ENCODE measurements at regions not wholly inside any gene's neighbourhood (a gene's known extent, or its start where the extent isn't known, plus 50 kb on each side); places are given as distances from the start of the nearest gene placed in this dataset.

DNA sequence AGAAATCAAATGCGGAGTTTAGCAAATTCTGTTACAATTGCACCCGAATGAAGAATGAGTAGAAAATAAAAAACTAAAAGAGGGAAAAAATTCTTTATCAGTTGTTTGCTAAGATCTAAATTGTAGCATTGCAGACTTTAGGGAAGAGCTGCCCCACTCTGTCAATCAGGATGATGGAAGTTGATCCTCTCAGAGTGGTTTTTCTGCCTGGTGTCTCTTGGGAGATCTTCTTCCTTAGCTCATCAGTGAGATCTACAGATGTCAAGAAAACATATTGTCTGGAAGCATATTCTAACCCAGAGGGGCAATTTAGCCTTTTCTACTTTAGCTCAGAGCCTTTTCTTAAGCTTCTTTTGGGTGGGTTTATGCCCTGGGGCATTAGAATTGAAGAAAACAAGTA lies 223.2 kb upstream of the PCDH17 start:
- no peak overlapping the region for H3K27ac ChIP-seq (ENCODE audit: low read depth)
- no peak overlapping the region for H2AFZ ChIP-seq
- H3K36me3 ChIP-seq (ENCODE audit: insufficient read depth), result no peaks in the 10 kb centered on the region
- H3K4me2 ChIP-seq, result no peak overlapping the region
- peaks cover 8% of the 10 kb centered on the region for H3K4me1 Mint-ChIP-seq
- no peaks in the 10 kb centered on the region for H3K9me3 Mint-ChIP-seq
- H3K4me3 Mint-ChIP-seq, result no peak overlapping the region
- no peaks in the 10 kb centered on the region for H3K9me2 ChIP-seq (ENCODE audit: insufficient read depth)
- TF ChIP-seq, protein P1, sequence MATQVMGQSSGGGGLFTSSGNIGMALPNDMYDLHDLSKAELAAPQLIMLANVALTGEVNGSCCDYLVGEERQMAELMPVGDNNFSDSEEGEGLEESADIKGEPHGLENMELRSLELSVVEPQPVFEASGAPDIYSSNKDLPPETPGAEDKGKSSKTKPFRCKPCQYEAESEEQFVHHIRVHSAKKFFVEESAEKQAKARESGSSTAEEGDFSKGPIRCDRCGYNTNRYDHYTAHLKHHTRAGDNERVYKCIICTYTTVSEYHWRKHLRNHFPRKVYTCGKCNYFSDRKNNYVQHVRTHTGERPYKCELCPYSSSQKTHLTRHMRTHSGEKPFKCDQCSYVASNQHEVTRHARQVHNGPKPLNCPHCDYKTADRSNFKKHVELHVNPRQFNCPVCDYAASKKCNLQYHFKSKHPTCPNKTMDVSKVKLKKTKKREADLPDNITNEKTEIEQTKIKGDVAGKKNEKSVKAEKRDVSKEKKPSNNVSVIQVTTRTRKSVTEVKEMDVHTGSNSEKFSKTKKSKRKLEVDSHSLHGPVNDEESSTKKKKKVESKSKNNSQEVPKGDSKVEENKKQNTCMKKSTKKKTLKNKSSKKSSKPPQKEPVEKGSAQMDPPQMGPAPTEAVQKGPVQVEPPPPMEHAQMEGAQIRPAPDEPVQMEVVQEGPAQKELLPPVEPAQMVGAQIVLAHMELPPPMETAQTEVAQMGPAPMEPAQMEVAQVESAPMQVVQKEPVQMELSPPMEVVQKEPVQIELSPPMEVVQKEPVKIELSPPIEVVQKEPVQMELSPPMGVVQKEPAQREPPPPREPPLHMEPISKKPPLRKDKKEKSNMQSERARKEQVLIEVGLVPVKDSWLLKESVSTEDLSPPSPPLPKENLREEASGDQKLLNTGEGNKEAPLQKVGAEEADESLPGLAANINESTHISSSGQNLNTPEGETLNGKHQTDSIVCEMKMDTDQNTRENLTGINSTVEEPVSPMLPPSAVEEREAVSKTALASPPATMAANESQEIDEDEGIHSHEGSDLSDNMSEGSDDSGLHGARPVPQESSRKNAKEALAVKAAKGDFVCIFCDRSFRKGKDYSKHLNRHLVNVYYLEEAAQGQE (IDR thresholded peaks at IDR 0.05; ENCODE audit: unreplicated experiment), result no peak
- TF ChIP-seq POLR2AphosphoS5 (IDR thresholded peaks at IDR 0.05; ENCODE audit: low read depth), result no peak
- no peak for TF ChIP-seq EZH2 (IDR thresholded peaks at IDR 0.05; ENCODE audit: low read depth, unreplicated experiment)
- no peak for TF ChIP-seq JUNB (IDR thresholded peaks at IDR 0.05; ENCODE audit: unreplicated experiment)
- TF ChIP-seq, protein P2, sequence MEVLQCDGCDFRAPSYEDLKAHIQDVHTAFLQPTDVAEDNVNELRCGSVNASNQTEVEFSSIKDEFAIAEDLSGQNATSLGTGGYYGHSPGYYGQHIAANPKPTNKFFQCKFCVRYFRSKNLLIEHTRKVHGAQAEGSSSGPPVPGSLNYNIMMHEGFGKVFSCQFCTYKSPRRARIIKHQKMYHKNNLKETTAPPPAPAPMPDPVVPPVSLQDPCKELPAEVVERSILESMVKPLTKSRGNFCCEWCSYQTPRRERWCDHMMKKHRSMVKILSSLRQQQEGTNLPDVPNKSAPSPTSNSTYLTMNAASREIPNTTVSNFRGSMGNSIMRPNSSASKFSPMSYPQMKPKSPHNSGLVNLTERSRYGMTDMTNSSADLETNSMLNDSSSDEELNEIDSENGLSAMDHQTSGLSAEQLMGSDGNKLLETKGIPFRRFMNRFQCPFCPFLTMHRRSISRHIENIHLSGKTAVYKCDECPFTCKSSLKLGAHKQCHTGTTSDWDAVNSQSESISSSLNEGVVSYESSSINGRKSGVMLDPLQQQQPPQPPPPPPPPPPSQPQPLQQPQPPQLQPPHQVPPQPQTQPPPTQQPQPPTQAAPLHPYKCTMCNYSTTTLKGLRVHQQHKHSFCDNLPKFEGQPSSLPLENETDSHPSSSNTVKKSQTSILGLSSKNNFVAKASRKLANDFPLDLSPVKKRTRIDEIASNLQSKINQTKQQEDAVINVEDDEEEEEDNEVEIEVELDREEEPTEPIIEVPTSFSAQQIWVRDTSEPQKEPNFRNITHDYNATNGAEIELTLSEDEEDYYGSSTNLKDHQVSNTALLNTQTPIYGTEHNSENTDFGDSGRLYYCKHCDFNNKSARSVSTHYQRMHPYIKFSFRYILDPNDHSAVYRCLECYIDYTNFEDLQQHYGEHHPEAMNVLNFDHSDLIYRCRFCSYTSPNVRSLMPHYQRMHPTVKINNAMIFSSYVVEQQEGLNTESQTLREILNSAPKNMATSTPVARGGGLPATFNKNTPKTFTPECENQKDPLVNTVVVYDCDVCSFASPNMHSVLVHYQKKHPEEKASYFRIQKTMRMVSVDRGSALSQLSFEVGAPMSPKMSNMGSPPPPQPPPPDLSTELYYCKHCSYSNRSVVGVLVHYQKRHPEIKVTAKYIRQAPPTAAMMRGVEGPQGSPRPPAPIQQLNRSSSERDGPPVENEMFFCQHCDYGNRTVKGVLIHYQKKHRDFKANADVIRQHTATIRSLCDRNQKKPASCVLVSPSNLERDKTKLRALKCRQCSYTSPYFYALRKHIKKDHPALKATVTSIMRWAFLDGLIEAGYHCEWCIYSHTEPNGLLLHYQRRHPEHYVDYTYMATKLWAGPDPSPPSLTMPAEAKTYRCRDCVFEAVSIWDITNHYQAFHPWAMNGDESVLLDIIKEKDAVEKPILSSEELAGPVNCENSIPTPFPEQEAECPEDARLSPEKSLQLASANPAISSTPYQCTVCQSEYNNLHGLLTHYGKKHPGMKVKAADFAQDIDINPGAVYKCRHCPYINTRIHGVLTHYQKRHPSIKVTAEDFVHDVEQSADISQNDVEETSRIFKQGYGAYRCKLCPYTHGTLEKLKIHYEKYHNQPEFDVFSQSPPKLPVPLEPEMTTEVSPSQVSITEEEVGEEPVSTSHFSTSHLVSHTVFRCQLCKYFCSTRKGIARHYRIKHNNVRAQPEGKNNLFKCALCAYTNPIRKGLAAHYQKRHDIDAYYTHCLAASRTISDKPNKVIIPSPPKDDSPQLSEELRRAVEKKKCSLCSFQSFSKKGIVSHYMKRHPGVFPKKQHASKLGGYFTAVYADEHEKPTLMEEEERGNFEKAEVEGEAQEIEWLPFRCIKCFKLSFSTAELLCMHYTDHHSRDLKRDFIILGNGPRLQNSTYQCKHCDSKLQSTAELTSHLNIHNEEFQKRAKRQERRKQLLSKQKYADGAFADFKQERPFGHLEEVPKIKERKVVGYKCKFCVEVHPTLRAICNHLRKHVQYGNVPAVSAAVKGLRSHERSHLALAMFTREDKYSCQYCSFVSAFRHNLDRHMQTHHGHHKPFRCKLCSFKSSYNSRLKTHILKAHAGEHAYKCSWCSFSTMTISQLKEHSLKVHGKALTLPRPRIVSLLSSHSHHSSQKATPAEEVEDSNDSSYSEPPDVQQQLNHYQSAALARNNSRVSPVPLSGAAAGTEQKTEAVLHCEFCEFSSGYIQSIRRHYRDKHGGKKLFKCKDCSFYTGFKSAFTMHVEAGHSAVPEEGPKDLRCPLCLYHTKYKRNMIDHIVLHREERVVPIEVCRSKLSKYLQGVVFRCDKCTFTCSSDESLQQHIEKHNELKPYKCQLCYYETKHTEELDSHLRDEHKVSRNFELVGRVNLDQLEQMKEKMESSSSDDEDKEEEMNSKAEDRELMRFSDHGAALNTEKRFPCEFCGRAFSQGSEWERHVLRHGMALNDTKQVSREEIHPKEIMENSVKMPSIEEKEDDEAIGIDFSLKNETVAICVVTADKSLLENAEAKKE (CRISPR knock-in tag; IDR thresholded peaks at IDR 0.05), result no peak
- TF ChIP-seq STAT1 (IDR thresholded peaks at IDR 0.05; ENCODE audit: unreplicated experiment), result no peak
- TF ChIP-seq ZNF331 (CRISPR knock-in tag; IDR thresholded peaks at IDR 0.05; ENCODE audit: low read depth), result no peak
- TF ChIP-seq, protein P3, sequence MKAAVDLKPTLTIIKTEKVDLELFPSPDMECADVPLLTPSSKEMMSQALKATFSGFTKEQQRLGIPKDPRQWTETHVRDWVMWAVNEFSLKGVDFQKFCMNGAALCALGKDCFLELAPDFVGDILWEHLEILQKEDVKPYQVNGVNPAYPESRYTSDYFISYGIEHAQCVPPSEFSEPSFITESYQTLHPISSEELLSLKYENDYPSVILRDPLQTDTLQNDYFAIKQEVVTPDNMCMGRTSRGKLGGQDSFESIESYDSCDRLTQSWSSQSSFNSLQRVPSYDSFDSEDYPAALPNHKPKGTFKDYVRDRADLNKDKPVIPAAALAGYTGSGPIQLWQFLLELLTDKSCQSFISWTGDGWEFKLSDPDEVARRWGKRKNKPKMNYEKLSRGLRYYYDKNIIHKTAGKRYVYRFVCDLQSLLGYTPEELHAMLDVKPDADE (IDR thresholded peaks at IDR 0.05), result no peak
- no peak for TF ChIP-seq CREB1 (CRISPR knock-in tag; IDR thresholded peaks at IDR 0.05; ENCODE audit: low read depth)
- no peak for TF ChIP-seq ZNF114 (CRISPR knock-in tag; IDR thresholded peaks at IDR 0.05)
- TF ChIP-seq, protein P4, sequence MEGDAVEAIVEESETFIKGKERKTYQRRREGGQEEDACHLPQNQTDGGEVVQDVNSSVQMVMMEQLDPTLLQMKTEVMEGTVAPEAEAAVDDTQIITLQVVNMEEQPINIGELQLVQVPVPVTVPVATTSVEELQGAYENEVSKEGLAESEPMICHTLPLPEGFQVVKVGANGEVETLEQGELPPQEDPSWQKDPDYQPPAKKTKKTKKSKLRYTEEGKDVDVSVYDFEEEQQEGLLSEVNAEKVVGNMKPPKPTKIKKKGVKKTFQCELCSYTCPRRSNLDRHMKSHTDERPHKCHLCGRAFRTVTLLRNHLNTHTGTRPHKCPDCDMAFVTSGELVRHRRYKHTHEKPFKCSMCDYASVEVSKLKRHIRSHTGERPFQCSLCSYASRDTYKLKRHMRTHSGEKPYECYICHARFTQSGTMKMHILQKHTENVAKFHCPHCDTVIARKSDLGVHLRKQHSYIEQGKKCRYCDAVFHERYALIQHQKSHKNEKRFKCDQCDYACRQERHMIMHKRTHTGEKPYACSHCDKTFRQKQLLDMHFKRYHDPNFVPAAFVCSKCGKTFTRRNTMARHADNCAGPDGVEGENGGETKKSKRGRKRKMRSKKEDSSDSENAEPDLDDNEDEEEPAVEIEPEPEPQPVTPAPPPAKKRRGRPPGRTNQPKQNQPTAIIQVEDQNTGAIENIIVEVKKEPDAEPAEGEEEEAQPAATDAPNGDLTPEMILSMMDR (conservative IDR thresholded peaks at IDR 0.05; ENCODE audit: low read depth in 2 of 2), result no peak
- TF ChIP-seq NANOG (IDR thresholded peaks at IDR 0.05; ENCODE audit: borderline replicate concordance), result no peak
- no peak for TF ChIP-seq EZH2phosphoT487 (IDR thresholded peaks at IDR 0.05; ENCODE audit: unreplicated experiment)
- H3K27me3 Mint-ChIP-seq (ENCODE audit: insufficient read depth, low read depth, poor library complexity), result peaks cover 4% of the 10 kb centered on the region
- H4K20me1 ChIP-seq (replicated peaks; ENCODE audit: insufficient read depth), result no peaks in the 10 kb centered on the region
- H3K27ac Mint-ChIP-seq, result no peak overlapping the region
- H3F3A ChIP-seq (replicated peaks; ENCODE audit: low read depth), result no peaks in the 10 kb centered on the region
- DNase-seq (ENCODE audit: low spot score) (no peak), ATAC-seq (no peak)
- no peaks in the 10 kb centered on the region for H3K79me2 ChIP-seq (replicated peaks; ENCODE audit: insufficient read depth)
- no peaks in the 10 kb centered on the region for H3K4me1 ChIP-seq (ENCODE audit: insufficient read depth)
- no peak overlapping the region for H3K4me3 ChIP-seq
- no peaks in the 10 kb centered on the region for H3K36me3 Mint-ChIP-seq (ENCODE audit: low read depth)
- no peaks in the 10 kb centered on the region for H3K27me3 ChIP-seq (ENCODE audit: insufficient read depth)

All from GM23338 (cell line).